SK-N-DZ (cell line): ENCODE measurements at regions not wholly inside any gene's neighbourhood (a gene's known extent, or its start where the extent isn't known, plus 50 kb on each side); places are given as distances from the start of the nearest gene placed in this dataset.
"Not testable (repeated sequence)": the region's sequence is repeated elsewhere in the genome, so short reads cannot be mapped to it uniquely, and the experiment has no call there.

Experiments used
- DNase-seq: peaks from one replicate; pipeline ENCODE4 v3.0.0-alpha.2; 2015; ENCODE audit warnings: low spot score

- peak; percentile 18 for DNase-seq
Observed at GRCh38 chr5:98349251-98349989, 424.0 kb upstream of the RGMB start.

- DNase-seq: no peak
Observed at GRCh38 chr5:98349990-98350365, 423.5 kb upstream of the RGMB start.

- DNase-seq: no peak
Observed at GRCh38 chr5:98354922-98355321, 418.5 kb upstream of the RGMB start.

- no peak for DNase-seq
Observed at GRCh38 chr5:98360548-98360947, 412.9 kb upstream of the RGMB start.

GRCh38 chr5:98363157-98363556 is 410.3 kb upstream of the RGMB start:
- DNase-seq: no peak

- no peak for DNase-seq
Observed at GRCh38 chr5:98364549-98364948, 408.9 kb upstream of the RGMB start.

GRCh38 chr5:98365126-98365525 is 408.3 kb upstream of the RGMB start:
- no peak for DNase-seq

- no peak for DNase-seq
Observed at GRCh38 chr5:98368141-98368540, 405.3 kb upstream of the RGMB start.

GRCh38 chr5:98372351-98372750 is 401.1 kb upstream of the RGMB start:
- no peak for DNase-seq

- no peak for DNase-seq
Observed at GRCh38 chr5:98391921-98392625, 381.4 kb upstream of the RGMB start.

- not testable (repeated sequence) for DNase-seq
Observed at GRCh38 chr5:98393205-98393604, 380.3 kb upstream of the RGMB start.

GRCh38 chr5:98397081-98397480 is 376.4 kb upstream of the RGMB start:
- DNase-seq: no peak

- no peak for DNase-seq
Observed at GRCh38 chr5:98398465-98398864, 375.0 kb upstream of the RGMB start.

- no peak for DNase-seq
Observed at GRCh38 chr5:98401656-98402055, 371.8 kb upstream of the RGMB start.

- DNase-seq: no peak
Observed at GRCh38 chr5:98402130-98402529, 371.3 kb upstream of the RGMB start.

- no peak for DNase-seq
Observed at GRCh38 chr5:98403131-98403530, 370.3 kb upstream of the RGMB start.

GRCh38 chr5:98414938-98415337 is 358.5 kb upstream of the RGMB start:
- DNase-seq: no peak

- no peak for DNase-seq
Observed at GRCh38 chr5:98415663-98416062, 357.8 kb upstream of the RGMB start.

- DNase-seq: no peak
Observed at GRCh38 chr5:98416541-98416940, 356.9 kb upstream of the RGMB start.

GRCh38 chr5:98419825-98420224 is 353.6 kb upstream of the RGMB start:
- no peak for DNase-seq

GRCh38 chr5:98424681-98425450 is 348.6 kb upstream of the RGMB start:
- peak; percentile 10 for DNase-seq

GRCh38 chr5:98425640-98426039 is 347.8 kb upstream of the RGMB start:
- DNase-seq: no peak

- no peak for DNase-seq
Observed at GRCh38 chr5:98428806-98429205, 344.7 kb upstream of the RGMB start.
